ENCODE measurements at regions not wholly inside any gene's neighbourhood (a gene's known extent, or its start where the extent isn't known, plus 50 kb on each side); places are given as distances from the start of the nearest gene placed in this dataset.

- TF ChIP-seq POLR2AphosphoS5 (IDR thresholded peaks at IDR 0.05) (no peak), CTCF (IDR thresholded peaks at IDR 0.05) (no peak), POLR2A (IDR thresholded peaks at IDR 0.05; ENCODE audit: low read depth) (no peak)
Observed at GRCh38 chr4:179328627-179329026, 1886.4 kb upstream of the AGA start.

Measured in esophagus muscularis mucosa (tissue), 3 donors.